BJ (cell line): ENCODE measurements at regions not wholly inside any gene's neighbourhood (a gene's known extent, or its start where the extent isn't known, plus 50 kb on each side); places are given as distances from the start of the nearest gene placed in this dataset.

Experiments
- CTCF ChIA-PET: fragments of 350-600 bp; formaldehyde crosslinking; extraction: SDS; loops from one replicate; lab custom pipeline; 2021; ENCODE audit warnings: antibody characterized with exemption, inconsistent platforms; lab: Yijun Ruan, JAX
- POLR2A ChIA-PET: fragments of 300-600 bp; sonication (Branson Sonifier 250); formaldehyde crosslinking; extraction: SDS; loops from one replicate; lab custom pipeline; 2021; ENCODE audit warnings: antibody characterized with exemption; lab: Charles Lee
- DNase-seq: peaks from one replicate; pipeline ENCODE4 v3.0.0-alpha.2; 2011; ENCODE audit warnings: low read depth
- H3K27me3 ChIP-seq: 2 replicates; pipeline ENCODE4 v1.6.0; 2011; ENCODE audit warnings: low read length; ENCODE audit not compliant: control insufficient read depth, insufficient read depth
- H3K36me3 ChIP-seq: 2 replicates; pipeline ENCODE4 v1.5.1; 2011; ENCODE audit warnings: low read length; ENCODE audit not compliant: control insufficient read depth, insufficient read depth
- H3K4me3 ChIP-seq: 2 replicates; pipeline ENCODE4 v1.5.1; 2011; ENCODE audit warnings: low read depth, mild to moderate bottlenecking, control low read depth, low read length
- TF ChIP-seq, protein P1 (sequence below): IDR thresholded peaks from 2 replicates; pipeline ENCODE4 v1.5.1; 2011; ENCODE audit warnings: low read depth, mild to moderate bottlenecking, control low read depth, inconsistent platforms, low read length, moderate library complexity; ENCODE audit not compliant: insufficient read depth

- ChIA-PET CTCF (interaction anchor here (1.6 kb wide), 1 partner anchor 12 kb away, joined by 4 read pairs; no protein-coding TSS in a partner anchor), POLR2A (no interaction called here)
- H3K4me3 ChIP-seq = no peak overlapping the region
- no peaks in the 10 kb centered on the region for H3K36me3 ChIP-seq
- peaks cover 5% of the 10 kb centered on the region for H3K27me3 ChIP-seq
- no peak for DNase-seq
- TF ChIP-seq, protein P1, sequence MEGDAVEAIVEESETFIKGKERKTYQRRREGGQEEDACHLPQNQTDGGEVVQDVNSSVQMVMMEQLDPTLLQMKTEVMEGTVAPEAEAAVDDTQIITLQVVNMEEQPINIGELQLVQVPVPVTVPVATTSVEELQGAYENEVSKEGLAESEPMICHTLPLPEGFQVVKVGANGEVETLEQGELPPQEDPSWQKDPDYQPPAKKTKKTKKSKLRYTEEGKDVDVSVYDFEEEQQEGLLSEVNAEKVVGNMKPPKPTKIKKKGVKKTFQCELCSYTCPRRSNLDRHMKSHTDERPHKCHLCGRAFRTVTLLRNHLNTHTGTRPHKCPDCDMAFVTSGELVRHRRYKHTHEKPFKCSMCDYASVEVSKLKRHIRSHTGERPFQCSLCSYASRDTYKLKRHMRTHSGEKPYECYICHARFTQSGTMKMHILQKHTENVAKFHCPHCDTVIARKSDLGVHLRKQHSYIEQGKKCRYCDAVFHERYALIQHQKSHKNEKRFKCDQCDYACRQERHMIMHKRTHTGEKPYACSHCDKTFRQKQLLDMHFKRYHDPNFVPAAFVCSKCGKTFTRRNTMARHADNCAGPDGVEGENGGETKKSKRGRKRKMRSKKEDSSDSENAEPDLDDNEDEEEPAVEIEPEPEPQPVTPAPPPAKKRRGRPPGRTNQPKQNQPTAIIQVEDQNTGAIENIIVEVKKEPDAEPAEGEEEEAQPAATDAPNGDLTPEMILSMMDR = no peak
These were observed 135.6 kb upstream of the ZC3H12C start for GRCh38 chr11:109957601-109958000.

DNA sequence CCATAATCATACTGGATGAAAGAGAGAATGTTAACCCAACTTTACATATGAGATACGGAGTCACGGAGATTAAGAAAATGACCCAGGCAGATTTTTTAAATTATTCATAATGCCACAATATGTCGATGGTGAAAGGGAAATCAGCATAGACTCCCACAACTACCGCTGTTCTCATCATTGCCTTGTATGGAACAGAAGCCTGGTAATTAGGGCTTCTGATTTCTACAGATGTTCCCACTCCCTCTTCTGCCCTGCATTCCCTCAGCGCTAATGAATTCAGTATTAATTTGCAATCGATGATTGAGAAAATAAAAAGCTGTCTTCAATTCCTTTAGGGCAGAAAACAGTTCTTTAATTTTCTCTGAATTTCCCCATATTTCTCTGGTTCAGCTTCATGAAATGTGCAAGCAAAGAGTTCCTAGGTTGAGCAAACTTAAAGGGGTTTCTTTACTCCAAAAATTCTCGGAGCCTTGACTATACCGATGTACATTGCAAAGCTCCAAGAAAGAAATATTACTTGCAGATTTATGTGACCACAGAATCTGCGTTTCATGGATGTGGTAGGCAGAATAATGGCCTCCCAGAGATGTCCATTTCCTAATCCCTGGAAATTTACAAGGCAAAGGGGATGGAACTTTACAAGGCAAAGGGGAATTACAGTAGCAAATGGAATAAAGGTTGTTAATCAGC, 134.9 kb upstream of the ZC3H12C start:
- H3K36me3 ChIP-seq = no peaks in the 10 kb centered on the region
- POLR2A ChIA-PET = no interaction called here
- TF ChIP-seq, protein P1 = no peak
- CTCF ChIA-PET = interaction anchor here (1.6 kb wide), 1 partner anchor 13 kb away, joined by 4 read pairs; no protein-coding TSS in a partner anchor
- H3K27me3 ChIP-seq = peaks cover 3% of the 10 kb centered on the region; the same call in 1 of the 2 replicates
- no peak for DNase-seq
- H3K4me3 ChIP-seq = no peak overlapping the region

GRCh38 chr11:109958821-109959166, 134.4 kb upstream of the ZC3H12C start:
- TF ChIP-seq, protein P1 = no peak
- no peak for DNase-seq
- CTCF ChIA-PET = interaction anchor here (1.6 kb wide), 1 partner anchor 13 kb away, joined by 4 read pairs; no protein-coding TSS in a partner anchor
- Histone ChIP-seq H3K36me3 (no peaks in the 10 kb centered on the region), H3K27me3 (peaks cover 3% of the 10 kb centered on the region; the same call in 1 of the 2 replicates), H3K4me3 (no peak overlapping the region)
- POLR2A ChIA-PET = no interaction called here

- POLR2A ChIA-PET = interaction anchor here (0.5 kb wide), 1 partner anchor 20 kb away, joined by 4 read pairs; no protein-coding TSS in a partner anchor
- peaks cover 1% of the 10 kb centered on the region; the same call in 1 of the 2 replicates for H3K27me3 ChIP-seq
- TF ChIP-seq, protein P1 = no peak
- no peaks in the 10 kb centered on the region for H3K36me3 ChIP-seq
- DNase-seq = no peak
- H3K4me3 ChIP-seq = no peak overlapping the region
- CTCF ChIA-PET = interaction anchor here (1.3 kb wide), 1 partner anchor 9 kb away, joined by 3 read pairs; no protein-coding TSS in a partner anchor
These were observed 132.4 kb upstream of the ZC3H12C start for GRCh38 chr11:109960831-109961230.

DNA sequence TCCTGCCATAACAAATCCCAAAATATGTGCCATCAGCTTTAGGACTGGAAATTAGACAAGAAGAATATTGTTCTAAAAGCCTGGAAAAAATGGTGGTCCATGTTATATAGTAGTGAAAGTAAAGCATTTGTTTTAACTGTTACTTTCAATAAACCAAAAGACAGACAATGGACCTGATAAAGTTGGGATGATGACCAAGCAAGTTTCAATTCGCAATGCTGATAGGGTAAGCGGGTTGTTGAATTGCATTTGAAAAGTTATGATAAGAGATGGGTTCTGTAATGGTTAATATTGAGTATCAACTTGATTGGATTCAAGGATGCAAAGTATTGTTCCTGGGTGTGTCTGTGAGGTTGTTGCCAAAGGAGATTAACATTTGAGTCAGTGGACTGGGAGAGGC, 131.9 kb upstream of the ZC3H12C start:
- Histone ChIP-seq H3K36me3 (no peaks in the 10 kb centered on the region), H3K27me3 (no peaks in the 10 kb centered on the region), H3K4me3 (no peak overlapping the region)
- TF ChIP-seq, protein P1 = no peak
- ChIA-PET POLR2A (interaction anchor here (0.5 kb wide), 1 partner anchor 21 kb away, joined by 4 read pairs; no protein-coding TSS in a partner anchor), CTCF (interaction anchor here (1.3 kb wide), 1 partner anchor 9 kb away, joined by 3 read pairs; no protein-coding TSS in a partner anchor)
- DNase-seq = no peak
